GM12891 (cell line): ENCODE measurements at regions not wholly inside any gene's neighbourhood (a gene's known extent, or its start where the extent isn't known, plus 50 kb on each side); places are given as distances from the start of the nearest gene placed in this dataset.

Experiments used
- PAX5 ChIP-seq: IDR thresholded peaks from 2 replicates; pipeline ENCODE4 v1.6.1; 2011; ENCODE audit warnings: low read length, moderate library complexity, mild to moderate bottlenecking; ENCODE audit not compliant: insufficient read depth, severe bottlenecking
- POLR2A ChIP-seq: IDR thresholded peaks from 2 replicates; pipeline ENCODE4 v1.6.1; 2011; ENCODE audit warnings: low read depth, low read length, control low read depth
- POLR2AphosphoS5 ChIP-seq: IDR thresholded peaks from 2 replicates; pipeline ENCODE4 v1.6.1; 2011; ENCODE audit warnings: low read depth, low read length, control low read depth
- POU2F2 ChIP-seq: IDR thresholded peaks from 2 replicates; pipeline ENCODE4 v1.6.1; 2011; ENCODE audit warnings: low read depth, mild to moderate bottlenecking, control low read depth, low read length, moderate library complexity
- SPI1 ChIP-seq: IDR thresholded peaks from 2 replicates; pipeline ENCODE4 v1.6.1; 2011; ENCODE audit warnings: low read depth, low read length, control low read depth
- TAF1 ChIP-seq: IDR thresholded peaks from 2 replicates; pipeline ENCODE4 v1.6.1; 2011; ENCODE audit warnings: low read depth, low read length, control low read depth

DNA sequence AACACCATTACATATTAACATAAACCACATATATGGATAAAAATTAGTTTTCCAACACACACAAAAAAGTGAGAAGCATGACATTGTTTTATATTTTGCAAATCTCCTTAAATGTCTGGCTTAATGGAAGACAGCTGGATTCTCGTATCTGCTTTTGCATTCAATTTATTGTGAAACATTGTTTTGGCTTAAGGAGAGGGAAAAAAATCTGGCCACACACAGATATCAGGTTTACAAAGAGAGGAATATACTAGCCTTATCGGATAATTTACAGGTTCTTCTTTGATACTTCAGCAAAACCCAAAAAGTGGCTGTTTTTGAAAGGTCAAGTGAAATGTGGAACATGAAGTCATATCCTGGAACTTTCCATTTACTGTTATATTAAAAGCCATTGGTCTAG is 523.5 kb upstream of the ARGLU1 start:
- no peak for TF ChIP-seq POLR2A
- no peak for TF ChIP-seq POLR2AphosphoS5
- no peak for TF ChIP-seq SPI1
- no peak for TF ChIP-seq TAF1
- TF ChIP-seq POU2F2 = no peak
- no peak for TF ChIP-seq PAX5
